HepG2 (cell line): ENCODE measurements at regions not wholly inside any gene's neighbourhood (a gene's known extent, or its start where the extent isn't known, plus 50 kb on each side); places are given as distances from the start of the nearest gene placed in this dataset.

Experiments used
- ADNP ChIP-seq: sonication (generic); formaldehyde crosslinking; IDR thresholded peaks from 2 replicates; pipeline ENCODE4 v1.4.0; 2020; ENCODE audit warnings: missing genetic modification reagents
- CC2D1A ChIP-seq: sonication (generic); formaldehyde crosslinking; IDR thresholded peaks from 2 replicates; pipeline ENCODE4 v1.8.1; 2023; ENCODE audit warnings: mild to moderate bottlenecking, missing genetic modification reagents
- CCDC6 ChIP-seq: sonication (generic); formaldehyde crosslinking; IDR thresholded peaks from 2 replicates; pipeline ENCODE4 v1.8.1; 2022; ENCODE audit warnings: mild to moderate bottlenecking, missing genetic modification reagents, moderate library complexity
- CEBPG ChIP-seq: IDR thresholded peaks from 2 replicates; pipeline ENCODE4 v1.6.1; 2016
- CHCHD3 ChIP-seq: sonication (generic); formaldehyde crosslinking; IDR thresholded peaks from 2 replicates; pipeline ENCODE4 v1.8.0; 2022; ENCODE audit warnings: mild to moderate bottlenecking, missing genetic modification reagents, moderate library complexity
- DR1 ChIP-seq: sonication (generic); formaldehyde crosslinking; IDR thresholded peaks from 2 replicates; pipeline ENCODE4 v1.8.0; 2021; ENCODE audit warnings: mild to moderate bottlenecking, missing genetic modification reagents, inconsistent platforms
- EEA1 ChIP-seq: sonication (generic); formaldehyde crosslinking; IDR thresholded peaks from 2 replicates; pipeline ENCODE4 v1.5.1; 2020; ENCODE audit warnings: mild to moderate bottlenecking, missing genetic modification reagents, borderline replicate concordance
- HOXA3 ChIP-seq: sonication (generic); formaldehyde crosslinking; IDR thresholded peaks from 2 replicates; pipeline ENCODE4 v1.5.0; 2020; ENCODE audit warnings: missing genetic modification reagents
- ISX ChIP-seq: sonication (generic); formaldehyde crosslinking; conservative IDR thresholded peaks from 2 replicates; pipeline ENCODE4 v1.5.0; 2020; ENCODE audit warnings: missing genetic modification reagents
- KAT2B ChIP-seq: fragments of 150-350 bp; IDR thresholded peaks from 2 replicates; pipeline ENCODE4 v1.6.1; 2014; ENCODE audit warnings: low read depth, low read length, borderline replicate concordance
- KMT2A ChIP-seq: sonication (generic); formaldehyde crosslinking; IDR thresholded peaks from 2 replicates; pipeline ENCODE4 v1.4.0; 2020; ENCODE audit warnings: missing genetic modification reagents
- NAIF1 ChIP-seq: sonication (generic); formaldehyde crosslinking; IDR thresholded peaks from 2 replicates; pipeline ENCODE4 v1.5.0; 2020; ENCODE audit warnings: mild to moderate bottlenecking, missing genetic modification reagents, borderline replicate concordance
- PHF20 ChIP-seq: sonication (generic); formaldehyde crosslinking; IDR thresholded peaks from 2 replicates; pipeline ENCODE4 v1.5.0; 2020; ENCODE audit warnings: mild to moderate bottlenecking, missing genetic modification reagents
- PITX1 ChIP-seq: sonication (generic); formaldehyde crosslinking; IDR thresholded peaks from 2 replicates; pipeline ENCODE4 v1.5.1; 2020; ENCODE audit warnings: mild to moderate bottlenecking, missing genetic modification reagents
- REXO4 ChIP-seq: sonication (generic); formaldehyde crosslinking; IDR thresholded peaks from 2 replicates; pipeline ENCODE4 v1.8.0; 2022; ENCODE audit warnings: missing genetic modification reagents, mild to moderate bottlenecking, borderline replicate concordance
- SNAI1 ChIP-seq: sonication (generic); formaldehyde crosslinking; IDR thresholded peaks from 2 replicates; pipeline ENCODE4 v1.5.0; 2020; ENCODE audit warnings: mild to moderate bottlenecking, missing genetic modification reagents, borderline replicate concordance
- SP140L ChIP-seq: sonication (generic); formaldehyde crosslinking; IDR thresholded peaks from 2 replicates; pipeline ENCODE4 v1.4.0; 2020; ENCODE audit warnings: missing genetic modification reagents, borderline replicate concordance
- TBP ChIP-seq: sonication (generic); formaldehyde crosslinking; IDR thresholded peaks from 2 replicates; pipeline ENCODE4 v1.5.0; 2020; ENCODE audit warnings: missing genetic modification reagents
- TBX2 ChIP-seq: sonication (generic); formaldehyde crosslinking; IDR thresholded peaks from 2 replicates; pipeline ENCODE4 v1.5.0; 2020; ENCODE audit warnings: missing genetic modification reagents, mild to moderate bottlenecking, borderline replicate concordance
- ZNF224 ChIP-seq: sonication (generic); formaldehyde crosslinking; IDR thresholded peaks from 2 replicates; pipeline ENCODE4 v1.5.0; 2020; ENCODE audit warnings: mild to moderate bottlenecking, missing genetic modification reagents
- ZNF552 ChIP-seq: sonication (generic); formaldehyde crosslinking; IDR thresholded peaks from 2 replicates; pipeline ENCODE4 v1.9.0; 2022; ENCODE audit warnings: missing genetic modification reagents, mild to moderate bottlenecking, borderline replicate concordance
- ZNF629 ChIP-seq: sonication (generic); formaldehyde crosslinking; conservative IDR thresholded peaks from 2 replicates; pipeline ENCODE4 v1.5.0; 2020; ENCODE audit warnings: missing genetic modification reagents
- ZNF775 ChIP-seq: sonication (generic); formaldehyde crosslinking; IDR thresholded peaks from 2 replicates; pipeline ENCODE4 v1.4.0; 2020; ENCODE audit warnings: missing genetic modification reagents, mild to moderate bottlenecking, moderate library complexity, borderline replicate concordance
- ZNF879 ChIP-seq: sonication (generic); formaldehyde crosslinking; IDR thresholded peaks from 2 replicates; pipeline ENCODE4 v1.8.1; 2023; ENCODE audit warnings: missing genetic modification reagents
- TF ChIP-seq, protein P1 (sequence below): sonication (generic); formaldehyde crosslinking; IDR thresholded peaks from 2 replicates; pipeline ENCODE4; 2020; ENCODE audit warnings: missing genetic modification reagents, mild to moderate bottlenecking, borderline replicate concordance
- TF ChIP-seq, protein P2 (sequence below): sonication (generic); formaldehyde crosslinking; IDR thresholded peaks from 2 replicates; pipeline ENCODE4 v1.4.0; 2020; ENCODE audit warnings: missing genetic modification reagents, mild to moderate bottlenecking, borderline replicate concordance

DNA sequence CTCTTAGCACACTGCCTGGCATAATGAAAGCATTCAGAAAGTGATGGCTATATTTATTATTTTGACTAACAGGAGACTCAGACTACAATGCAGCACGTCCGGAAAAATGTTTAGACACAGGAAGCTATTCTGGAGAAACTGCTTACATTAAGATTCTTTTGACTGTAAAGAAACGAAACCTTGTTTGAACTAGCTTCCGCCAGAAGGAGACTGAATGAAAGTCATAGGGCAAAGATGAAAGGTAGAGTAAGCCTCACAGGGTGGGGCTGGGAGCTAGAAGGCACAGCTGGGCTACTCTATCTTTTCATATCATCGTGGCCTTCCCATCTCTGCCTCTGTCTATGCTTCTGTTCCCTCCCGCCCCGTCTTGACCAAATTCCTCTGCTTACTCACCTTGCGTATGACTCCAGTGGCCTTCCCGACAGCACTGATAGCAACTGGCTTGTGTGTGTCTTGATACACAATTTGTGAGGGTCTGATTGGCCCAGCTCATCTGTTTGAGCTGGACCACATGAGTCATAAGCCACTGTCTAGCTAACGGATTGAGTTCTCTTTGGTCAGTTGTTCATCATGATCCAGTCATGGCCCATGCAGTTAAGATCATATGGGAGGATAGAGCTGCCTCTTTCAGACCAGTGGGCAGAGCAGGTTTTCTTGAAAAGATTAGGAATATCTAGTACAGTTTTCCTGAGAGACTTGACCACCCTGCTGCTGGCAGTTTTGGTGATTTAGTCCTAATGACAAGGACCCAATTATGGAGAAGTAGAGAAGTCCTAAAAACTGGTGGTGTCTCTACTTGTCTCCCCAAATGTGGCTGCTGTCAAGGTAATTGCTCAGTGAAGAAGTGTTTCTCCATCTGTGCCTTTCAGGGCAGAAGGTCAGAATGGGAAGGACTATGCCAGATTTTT lies 151.5 kb upstream of the SLC38A2 start (continued):
- TF ChIP-seq ZNF224 (CRISPR knock-in tag), result no peak
- TF ChIP-seq DR1 (CRISPR knock-in tag), result no peak
- TF ChIP-seq NAIF1 (CRISPR knock-in tag), result no peak
- TF ChIP-seq ISX (CRISPR knock-in tag), result no peak
- TF ChIP-seq CC2D1A, result no peak
- no peak for TF ChIP-seq ZNF775 (CRISPR knock-in tag)
- TF ChIP-seq KAT2B, result no peak
- TF ChIP-seq SNAI1 (CRISPR knock-in tag), result no peak
- TF ChIP-seq PHF20, result no peak
- TF ChIP-seq CHCHD3 (CRISPR knock-in tag), result no peak
- TF ChIP-seq, protein P1, sequence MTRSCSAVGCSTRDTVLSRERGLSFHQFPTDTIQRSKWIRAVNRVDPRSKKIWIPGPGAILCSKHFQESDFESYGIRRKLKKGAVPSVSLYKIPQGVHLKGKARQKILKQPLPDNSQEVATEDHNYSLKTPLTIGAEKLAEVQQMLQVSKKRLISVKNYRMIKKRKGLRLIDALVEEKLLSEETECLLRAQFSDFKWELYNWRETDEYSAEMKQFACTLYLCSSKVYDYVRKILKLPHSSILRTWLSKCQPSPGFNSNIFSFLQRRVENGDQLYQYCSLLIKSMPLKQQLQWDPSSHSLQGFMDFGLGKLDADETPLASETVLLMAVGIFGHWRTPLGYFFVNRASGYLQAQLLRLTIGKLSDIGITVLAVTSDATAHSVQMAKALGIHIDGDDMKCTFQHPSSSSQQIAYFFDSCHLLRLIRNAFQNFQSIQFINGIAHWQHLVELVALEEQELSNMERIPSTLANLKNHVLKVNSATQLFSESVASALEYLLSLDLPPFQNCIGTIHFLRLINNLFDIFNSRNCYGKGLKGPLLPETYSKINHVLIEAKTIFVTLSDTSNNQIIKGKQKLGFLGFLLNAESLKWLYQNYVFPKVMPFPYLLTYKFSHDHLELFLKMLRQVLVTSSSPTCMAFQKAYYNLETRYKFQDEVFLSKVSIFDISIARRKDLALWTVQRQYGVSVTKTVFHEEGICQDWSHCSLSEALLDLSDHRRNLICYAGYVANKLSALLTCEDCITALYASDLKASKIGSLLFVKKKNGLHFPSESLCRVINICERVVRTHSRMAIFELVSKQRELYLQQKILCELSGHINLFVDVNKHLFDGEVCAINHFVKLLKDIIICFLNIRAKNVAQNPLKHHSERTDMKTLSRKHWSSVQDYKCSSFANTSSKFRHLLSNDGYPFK, result no peak
- TF ChIP-seq TBX2 (CRISPR knock-in tag), result peak; percentile 56; the same call in 1 of the 2 replicates
- TF ChIP-seq SP140L, result no peak
- no peak for TF ChIP-seq EEA1 (CRISPR knock-in tag)
- no peak; the same call in 1 of the 2 replicates for TF ChIP-seq HOXA3
- TF ChIP-seq ZNF552 (CRISPR knock-in tag), result no peak
- peak; percentile 8; the same call in 1 of the 2 replicates for TF ChIP-seq PITX1 (CRISPR knock-in tag)
- no peak for TF ChIP-seq TBP
- no peak for TF ChIP-seq REXO4
- TF ChIP-seq, protein P2, sequence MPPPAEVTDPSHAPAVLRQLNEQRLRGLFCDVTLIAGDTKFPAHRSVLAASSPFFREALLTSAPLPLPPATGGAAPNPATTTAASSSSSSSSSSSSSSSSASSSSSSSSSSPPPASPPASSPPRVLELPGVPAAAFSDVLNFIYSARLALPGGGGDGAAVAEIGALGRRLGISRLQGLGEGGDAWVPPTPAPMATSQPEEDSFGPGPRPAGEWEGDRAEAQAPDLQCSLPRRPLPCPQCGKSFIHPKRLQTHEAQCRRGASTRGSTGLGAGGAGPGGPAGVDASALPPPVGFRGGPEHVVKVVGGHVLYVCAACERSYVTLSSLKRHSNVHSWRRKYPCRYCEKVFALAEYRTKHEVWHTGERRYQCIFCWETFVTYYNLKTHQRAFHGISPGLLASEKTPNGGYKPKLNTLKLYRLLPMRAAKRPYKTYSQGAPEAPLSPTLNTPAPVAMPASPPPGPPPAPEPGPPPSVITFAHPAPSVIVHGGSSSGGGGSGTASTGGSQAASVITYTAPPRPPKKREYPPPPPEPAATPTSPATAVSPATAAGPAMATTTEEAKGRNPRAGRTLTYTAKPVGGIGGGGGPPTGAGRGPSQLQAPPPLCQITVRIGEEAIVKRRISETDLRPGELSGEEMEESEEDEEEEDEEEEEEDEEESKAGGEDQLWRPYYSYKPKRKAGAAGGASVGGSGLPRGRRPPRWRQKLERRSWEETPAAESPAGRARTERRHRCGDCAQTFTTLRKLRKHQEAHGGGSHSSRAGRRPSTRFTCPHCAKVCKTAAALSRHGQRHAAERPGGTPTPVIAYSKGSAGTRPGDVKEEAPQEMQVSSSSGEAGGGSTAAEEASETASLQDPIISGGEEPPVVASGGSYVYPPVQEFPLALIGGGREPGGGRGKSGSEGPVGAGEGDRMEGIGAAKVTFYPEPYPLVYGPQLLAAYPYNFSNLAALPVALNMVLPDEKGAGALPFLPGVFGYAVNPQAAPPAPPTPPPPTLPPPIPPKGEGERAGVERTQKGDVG, result no peak
- 0 out of 2 replicates have a peak, but pooled peaks have one; percentile 24 for TF ChIP-seq CEBPG
- TF ChIP-seq ZNF629 (CRISPR knock-in tag), result no peak
- no peak for TF ChIP-seq KMT2A (CRISPR knock-in tag)
- TF ChIP-seq ADNP (CRISPR knock-in tag), result no peak
- no peak for TF ChIP-seq ZNF879 (CRISPR knock-in tag)
- no peak; the same call in 1 of the 2 replicates for TF ChIP-seq CCDC6 (CRISPR knock-in tag)
